ENCODE measurements at regions not wholly inside any gene's neighbourhood (a gene's known extent, or its start where the extent isn't known, plus 50 kb on each side); places are given as distances from the start of the nearest gene placed in this dataset.

DNA sequence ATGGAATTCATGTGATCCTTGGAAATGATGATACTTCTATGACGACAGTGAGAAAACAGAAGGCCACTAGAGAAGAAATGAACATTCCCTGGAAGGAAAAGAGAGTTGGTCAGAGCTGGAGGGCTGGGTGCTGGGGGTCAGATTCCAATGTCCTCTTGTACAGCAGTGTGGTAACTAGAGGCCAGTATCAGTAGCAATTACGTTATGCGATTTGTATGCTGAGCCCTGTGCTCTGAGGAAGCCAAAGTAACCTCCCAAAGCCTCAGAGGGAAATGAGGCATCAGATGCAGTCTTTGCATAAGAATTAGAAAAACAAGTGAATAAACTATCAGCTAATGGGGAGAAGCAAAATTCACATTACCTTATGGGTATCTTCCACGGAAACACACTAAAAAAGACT, 65.5 kb upstream of the SLC4A11 start:
- Histone ChIP-seq H3K4me1 (ENCODE audit: control insufficient read depth, insufficient read depth, low read length) (no peaks in the 10 kb centered on the region), H3K27ac (ENCODE audit: extremely low read depth, low read depth, low read length) (no peak overlapping the region), H3K4me3 (ENCODE audit: low read depth, low read length) (no peak overlapping the region), H3K36me3 (ENCODE audit: control insufficient read depth in 2 of 2, insufficient read depth in 1 of 2, low read length in 2 of 2) (peaks cover 3 to 22% of the 10 kb centered on the region in 2 experiments), H3K9me3 (ENCODE audit: control insufficient read depth, insufficient read depth, low read depth, low read length) (no peaks in the 10 kb centered on the region)
- ChIA-PET CTCF (no interaction called here), POLR2A (no interaction called here)
- no peak for TF ChIP-seq GLI4 (tag by site-specific recombination; IDR thresholded peaks at IDR 0.05)
- TF ChIP-seq, protein P1, sequence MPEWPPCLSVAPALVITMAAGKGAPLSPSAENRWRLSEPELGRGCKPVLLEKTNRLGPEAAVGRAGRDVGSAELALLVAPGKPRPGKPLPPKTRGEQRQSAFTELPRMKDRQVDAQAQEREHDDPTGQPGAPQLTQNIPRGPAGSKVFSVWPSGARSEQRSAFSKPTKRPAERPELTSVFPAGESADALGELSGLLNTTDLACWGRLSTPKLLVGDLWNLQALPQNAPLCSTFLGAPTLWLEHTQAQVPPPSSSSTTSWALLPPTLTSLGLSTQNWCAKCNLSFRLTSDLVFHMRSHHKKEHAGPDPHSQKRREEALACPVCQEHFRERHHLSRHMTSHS (tag by site-specific recombination; IDR thresholded peaks at IDR 0.05): no peak
- TF ChIP-seq ZFP37 (tag by site-specific recombination; IDR thresholded peaks at IDR 0.05): no peak
- no peak for TF ChIP-seq ZNF623 (tag by site-specific recombination; IDR thresholded peaks at IDR 0.05)
- TF ChIP-seq MZF1 (tag by site-specific recombination; IDR thresholded peaks at IDR 0.05; ENCODE audit: borderline replicate concordance): no peak
- no peak for TF ChIP-seq KLF16 (tag by site-specific recombination; IDR thresholded peaks at IDR 0.05)
- no peak for TF ChIP-seq ZNF621 (tag by site-specific recombination; IDR thresholded peaks at IDR 0.05)
- TF ChIP-seq MEIS1 (CRISPR knock-in tag; IDR thresholded peaks at IDR 0.05; ENCODE audit: borderline replicate concordance): no peak
- TF ChIP-seq ZNF221 (tag by site-specific recombination; IDR thresholded peaks at IDR 0.05; ENCODE audit: borderline replicate concordance): no peak
- TF ChIP-seq SCRT2 (tag by site-specific recombination; IDR thresholded peaks at IDR 0.05): no peak
- TF ChIP-seq ZNF558 (tag by site-specific recombination; IDR thresholded peaks at IDR 0.05): no peak
- no peak for TF ChIP-seq ZNF768 (tag by site-specific recombination; IDR thresholded peaks at IDR 0.05)
- TF ChIP-seq, protein P2, sequence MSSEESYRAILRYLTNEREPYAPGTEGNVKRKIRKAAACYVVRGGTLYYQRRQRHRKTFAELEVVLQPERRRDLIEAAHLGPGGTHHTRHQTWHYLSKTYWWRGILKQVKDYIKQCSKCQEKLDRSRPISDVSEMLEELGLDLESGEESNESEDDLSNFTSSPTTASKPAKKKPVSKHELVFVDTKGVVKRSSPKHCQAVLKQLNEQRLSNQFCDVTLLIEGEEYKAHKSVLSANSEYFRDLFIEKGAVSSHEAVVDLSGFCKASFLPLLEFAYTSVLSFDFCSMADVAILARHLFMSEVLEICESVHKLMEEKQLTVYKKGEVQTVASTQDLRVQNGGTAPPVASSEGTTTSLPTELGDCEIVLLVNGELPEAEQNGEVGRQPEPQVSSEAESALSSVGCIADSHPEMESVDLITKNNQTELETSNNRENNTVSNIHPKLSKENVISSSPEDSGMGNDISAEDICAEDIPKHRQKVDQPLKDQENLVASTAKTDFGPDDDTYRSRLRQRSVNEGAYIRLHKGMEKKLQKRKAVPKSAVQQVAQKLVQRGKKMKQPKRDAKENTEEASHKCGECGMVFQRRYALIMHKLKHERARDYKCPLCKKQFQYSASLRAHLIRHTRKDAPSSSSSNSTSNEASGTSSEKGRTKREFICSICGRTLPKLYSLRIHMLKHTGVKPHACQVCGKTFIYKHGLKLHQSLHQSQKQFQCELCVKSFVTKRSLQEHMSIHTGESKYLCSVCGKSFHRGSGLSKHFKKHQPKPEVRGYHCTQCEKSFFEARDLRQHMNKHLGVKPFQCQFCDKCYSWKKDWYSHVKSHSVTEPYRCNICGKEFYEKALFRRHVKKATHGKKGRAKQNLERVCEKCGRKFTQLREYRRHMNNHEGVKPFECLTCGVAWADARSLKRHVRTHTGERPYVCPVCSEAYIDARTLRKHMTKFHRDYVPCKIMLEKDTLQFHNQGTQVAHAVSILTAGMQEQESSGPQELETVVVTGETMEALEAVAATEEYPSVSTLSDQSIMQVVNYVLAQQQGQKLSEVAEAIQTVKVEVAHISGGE (tag by site-specific recombination; conservative IDR thresholded peaks at IDR 0.05; ENCODE audit: low read depth): no peak
- TF ChIP-seq, protein P3, sequence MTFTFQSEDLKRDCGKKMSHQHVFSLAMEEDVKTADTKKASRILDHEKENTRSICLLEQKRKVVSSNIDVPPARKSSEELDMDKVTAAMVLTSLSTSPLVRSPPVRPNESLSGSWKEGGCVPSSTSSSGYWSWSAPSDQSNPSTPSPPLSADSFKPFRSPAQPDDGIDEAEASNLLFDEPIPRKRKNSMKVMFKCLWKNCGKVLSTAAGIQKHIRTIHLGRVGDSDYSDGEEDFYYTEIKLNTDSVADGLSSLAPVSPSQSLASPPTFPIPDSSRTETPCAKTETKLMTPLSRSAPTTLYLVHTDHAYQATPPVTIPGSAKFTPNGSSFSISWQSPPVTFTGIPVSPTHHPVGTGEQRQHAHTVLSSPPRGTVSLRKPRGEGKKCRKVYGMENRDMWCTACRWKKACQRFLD (tag by site-specific recombination; IDR thresholded peaks at IDR 0.05): no peak
- TF ChIP-seq ZNF350 (tag by site-specific recombination; IDR thresholded peaks at IDR 0.05): no peak
- TF ChIP-seq ZNF791 (tag by site-specific recombination; IDR thresholded peaks at IDR 0.05): no peak

DNA sequence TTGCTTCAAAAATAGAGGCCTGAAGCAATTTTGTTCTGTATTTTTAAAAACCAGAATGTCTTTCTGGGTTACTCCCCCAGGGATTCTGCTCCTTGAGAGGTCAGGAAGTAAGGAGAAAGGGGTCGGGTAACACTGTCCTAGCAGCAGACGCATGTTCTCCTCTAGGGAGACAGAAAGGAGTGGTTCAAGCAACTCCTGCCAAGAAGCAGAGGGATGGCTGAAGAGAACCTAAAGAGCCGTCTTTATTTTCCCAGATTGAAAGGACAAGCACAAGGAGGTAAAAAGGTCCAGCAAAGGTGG, 58.0 kb upstream of the SLC4A11 start:
- no peaks in the 10 kb centered on the region for H3K4me1 ChIP-seq (ENCODE audit: control insufficient read depth, insufficient read depth, low read length)
- TF ChIP-seq ZNF112 (tag by site-specific recombination; IDR thresholded peaks at IDR 0.05) (no peak), ZSCAN30 (tag by site-specific recombination; IDR thresholded peaks at IDR 0.05) (no peak), ZNF140 (tag by site-specific recombination; IDR thresholded peaks at IDR 0.05) (no peak)
- ChIA-PET CTCF (no interaction called here), POLR2A (no interaction called here)
- no peak overlapping the region for H3K27ac ChIP-seq (ENCODE audit: extremely low read depth, low read depth, low read length)
- H3K9me3 ChIP-seq (ENCODE audit: control insufficient read depth, insufficient read depth, low read depth, low read length): no peaks in the 10 kb centered on the region
- H3K4me3 ChIP-seq (ENCODE audit: low read depth, low read length): no peak overlapping the region
- peaks cover 0 to 10% of the 10 kb centered on the region in 2 experiments; a peak in 2 of 3 replicates for H3K36me3 ChIP-seq (ENCODE audit: control insufficient read depth in 2 of 2, insufficient read depth in 1 of 2, low read length in 2 of 2)
